GM19468 (cell line): ENCODE measurements at regions not wholly inside any gene's neighbourhood (a gene's known extent, or its start where the extent isn't known, plus 50 kb on each side); places are given as distances from the start of the nearest gene placed in this dataset.
A peak's percentile ranks its signal among the peaks of the same experiment; 100 is the strongest.
"Not testable (repeated sequence)": the region's sequence is repeated elsewhere in the genome, so short reads cannot be mapped to it uniquely, and the experiment has no call there.

Experiments used
- ATAC-seq: cut with Tn5 transposase; IDR thresholded peaks from one replicate; pipeline ENCODE4 v1.9.1; 2021; ENCODE audit warnings: mild to moderate bottlenecking, moderate library complexity, moderate number of reproducible peaks; ENCODE audit not compliant: unreplicated experiment; ENCODE audit errors: extremely low read depth

- no peak for ATAC-seq
Observed at GRCh38 chr13:76829572-76830327, 56.5 kb downstream of the KCTD12 start.

- peak; percentile 17 for ATAC-seq
Observed at GRCh38 chr13:76828316-76828741, 57.9 kb downstream of the KCTD12 start.

- no peak for ATAC-seq
Observed at GRCh38 chr13:76826527-76826926, 59.7 kb downstream of the KCTD12 start.

- no peak for ATAC-seq
Observed at GRCh38 chr13:76825430-76825829, 60.8 kb downstream of the KCTD12 start.

GRCh38 chr13:76823969-76824368, 62.2 kb downstream of the KCTD12 start:
- ATAC-seq = no peak

GRCh38 chr13:76822698-76823267, 63.4 kb downstream of the KCTD12 start:
- ATAC-seq = no peak

GRCh38 chr13:76821222-76821621, 65.0 kb downstream of the KCTD12 start:
- not testable (repeated sequence) for ATAC-seq

- no peak for ATAC-seq
Observed at GRCh38 chr13:76820759-76821158, 65.4 kb downstream of the KCTD12 start.

GRCh38 chr13:76816394-76816793, 69.8 kb downstream of the KCTD12 start:
- ATAC-seq = no peak

- no peak for ATAC-seq
Observed at GRCh38 chr13:76815344-76815743, 70.9 kb downstream of the KCTD12 start.

GRCh38 chr13:76813891-76814290, 72.3 kb downstream of the KCTD12 start:
- no peak for ATAC-seq

GRCh38 chr13:76813000-76813691, 73.1 kb downstream of the KCTD12 start:
- no peak for ATAC-seq

- no peak for ATAC-seq
Observed at GRCh38 chr13:76812206-76812897, 73.9 kb downstream of the KCTD12 start.

GRCh38 chr13:76809389-76809788, 76.8 kb downstream of the KCTD12 start:
- ATAC-seq = no peak

- no peak for ATAC-seq
Observed at GRCh38 chr13:76808927-76809326, 77.3 kb downstream of the KCTD12 start.

GRCh38 chr13:76804801-76805200, 81.4 kb downstream of the KCTD12 start:
- no peak for ATAC-seq

GRCh38 chr13:76803831-76804230, 82.4 kb downstream of the KCTD12 start:
- no peak for ATAC-seq

- ATAC-seq = no peak
Observed at GRCh38 chr13:76800943-76801342, 85.3 kb downstream of the KCTD12 start.

GRCh38 chr13:76799696-76800095, 86.5 kb downstream of the KCTD12 start:
- ATAC-seq = no peak

GRCh38 chr13:76798037-76798436, 88.2 kb downstream of the KCTD12 start:
- ATAC-seq = no peak

GRCh38 chr13:76797361-76797760, 88.8 kb downstream of the KCTD12 start:
- ATAC-seq = no peak
